ENCODE measurements at regions not wholly inside any gene's neighbourhood (a gene's known extent, or its start where the extent isn't known, plus 50 kb on each side); places are given as distances from the start of the nearest gene placed in this dataset.

DNA sequence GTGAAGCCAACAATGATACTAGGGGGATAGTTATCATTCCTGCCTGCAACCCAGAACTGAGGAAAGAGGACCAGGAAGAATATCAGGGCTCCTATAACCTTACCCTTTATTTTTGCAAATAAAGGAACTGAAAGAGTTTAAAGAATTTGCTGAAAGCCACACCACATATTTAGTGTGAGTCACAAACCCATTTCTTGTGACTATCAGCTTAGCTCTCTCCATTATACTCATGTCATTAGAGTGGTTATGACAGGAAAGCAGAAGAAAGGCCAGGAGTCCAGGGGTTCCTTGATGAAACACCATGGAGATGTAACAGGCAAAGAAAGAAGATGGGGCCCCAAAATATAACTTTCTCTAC is 141.1 kb upstream of the SAMSN1 start:
- Histone ChIP-seq H2AFZ (ENCODE audit: low read depth) (0 out of 2 replicates have a peak overlapping the region, but pooled peaks have one; percentile 4), H3F3A (replicated peaks; ENCODE audit: insufficient read depth) (no peaks in the 10 kb centered on the region), H3K9me3 (no peaks in the 10 kb centered on the region), H3K27ac (ENCODE audit: low read depth in 2 of 2, low read length in 1 of 2) (no peak overlapping the region), H3K4me3 (ENCODE audit: low read depth in 2 of 2, low read length in 1 of 2) (no peak overlapping the region), H3K79me2 (ENCODE audit: insufficient read depth) (no peaks in the 10 kb centered on the region), H3K4me1 (ENCODE audit: control insufficient read depth in 1 of 2, insufficient read depth in 2 of 2, low read depth in 1 of 2, low read length in 1 of 2) (no peaks in the 10 kb centered on the region), H3K9me2 (no peaks in the 10 kb centered on the region), H3K36me3 (replicated peaks in 1 of 2; ENCODE audit: control insufficient read depth in 1 of 2, insufficient read depth in 2 of 2, low read length in 1 of 2) (no peaks in the 10 kb centered on the region), H3K4me2 (no peak overlapping the region), H3K9ac (no peak overlapping the region), H4K20me1 (ENCODE audit: insufficient read depth) (no peaks in the 10 kb centered on the region), H3K27me3 (ENCODE audit: insufficient read depth) (no peaks in the 10 kb centered on the region)
- DNase-seq: no peak
- POLR2A ChIA-PET: no interaction called here
- CTCF ChIA-PET: interaction anchor here (1.0 kb wide), 1 partner anchor 21 kb away, joined by 3 read pairs; no protein-coding TSS in a partner anchor
- TF ChIP-seq USF1 (IDR thresholded peaks at IDR 0.05; ENCODE audit: borderline replicate concordance, low read depth) (no peak), GABPA (IDR thresholded peaks at IDR 0.05; ENCODE audit: low read depth) (no peak), RXRA (IDR thresholded peaks at IDR 0.05; ENCODE audit: borderline replicate concordance, low read depth) (no peak), MEF2A (IDR thresholded peaks at IDR 0.05; ENCODE audit: borderline replicate concordance, low read depth) (no peak), SIN3A (IDR thresholded peaks at IDR 0.05; ENCODE audit: borderline replicate concordance, low read depth, low read length) (no peak), FOSL2 (IDR thresholded peaks at IDR 0.05; ENCODE audit: borderline replicate concordance, low read depth) (no peak), FOXJ3 (CRISPR knock-in tag; IDR thresholded peaks at IDR 0.05) (no peak)

DNA sequence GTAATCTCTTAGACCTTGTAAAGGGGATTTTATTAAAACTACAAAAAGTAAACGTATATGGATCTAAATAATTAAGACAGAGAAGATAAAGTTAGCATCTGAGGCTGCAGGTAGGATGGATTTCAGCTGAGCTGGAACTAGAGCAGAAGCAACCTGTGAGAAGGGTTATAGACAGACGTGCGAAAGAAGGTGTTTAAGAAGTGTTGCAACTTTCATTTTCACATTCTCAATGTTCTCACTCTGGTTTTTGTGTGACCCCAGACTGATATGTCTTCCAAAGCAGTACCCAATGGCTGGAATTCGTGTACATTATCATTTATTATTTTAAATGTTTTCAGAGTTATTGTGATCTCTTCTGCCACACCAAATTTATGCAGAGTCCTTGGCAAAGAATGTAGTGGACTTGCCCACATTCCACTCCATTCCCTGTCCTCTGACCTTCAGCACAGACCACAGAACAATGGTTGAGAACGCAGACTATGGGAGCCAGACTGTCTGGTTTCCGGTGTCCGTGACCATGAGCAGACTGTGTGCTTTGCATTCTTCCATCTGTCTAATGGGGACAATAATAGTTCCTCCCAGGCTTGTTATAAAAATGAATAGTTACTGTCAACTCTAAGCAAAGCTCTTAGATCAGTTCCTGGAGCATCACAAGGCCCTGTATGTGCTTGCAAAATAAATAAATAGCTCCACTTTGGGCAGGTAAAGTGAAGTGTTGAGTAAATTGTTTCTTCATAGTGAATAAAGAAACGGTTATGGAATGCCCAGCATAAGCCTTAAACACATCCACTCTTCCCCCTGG is 140.6 kb upstream of the SAMSN1 start:
- no peaks in the 10 kb centered on the region for H3K79me2 ChIP-seq (ENCODE audit: insufficient read depth)
- POLR2A ChIA-PET: no interaction called here
- TF ChIP-seq NFIC (IDR thresholded peaks at IDR 0.05; ENCODE audit: borderline replicate concordance): no peak
- no peak for TF ChIP-seq IRF3 (IDR thresholded peaks at IDR 0.05; ENCODE audit: low read depth, low read length)
- TF ChIP-seq MEF2A (IDR thresholded peaks at IDR 0.05; ENCODE audit: borderline replicate concordance, low read depth): no peak
- no peak for TF ChIP-seq RAD21 (IDR thresholded peaks at IDR 0.05; ENCODE audit: low read length)
- no peak for TF ChIP-seq EZH2phosphoT487 (IDR thresholded peaks at IDR 0.05; ENCODE audit: borderline replicate concordance, low read depth)
- no peak for TF ChIP-seq USF1 (IDR thresholded peaks at IDR 0.05; ENCODE audit: borderline replicate concordance, low read depth)
- no peak for TF ChIP-seq RXRA (IDR thresholded peaks at IDR 0.05; ENCODE audit: borderline replicate concordance, low read depth)
- TF ChIP-seq RCOR1 (IDR thresholded peaks at IDR 0.05; ENCODE audit: low read length): no peak
- TF ChIP-seq GABPA (IDR thresholded peaks at IDR 0.05; ENCODE audit: low read depth): no peak
- TF ChIP-seq, protein P1, sequence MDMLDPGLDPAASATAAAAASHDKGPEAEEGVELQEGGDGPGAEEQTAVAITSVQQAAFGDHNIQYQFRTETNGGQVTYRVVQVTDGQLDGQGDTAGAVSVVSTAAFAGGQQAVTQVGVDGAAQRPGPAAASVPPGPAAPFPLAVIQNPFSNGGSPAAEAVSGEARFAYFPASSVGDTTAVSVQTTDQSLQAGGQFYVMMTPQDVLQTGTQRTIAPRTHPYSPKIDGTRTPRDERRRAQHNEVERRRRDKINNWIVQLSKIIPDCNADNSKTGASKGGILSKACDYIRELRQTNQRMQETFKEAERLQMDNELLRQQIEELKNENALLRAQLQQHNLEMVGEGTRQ (IDR thresholded peaks at IDR 0.05; ENCODE audit: borderline replicate concordance, low read depth, low read length): no peak
- TF ChIP-seq EP300 (IDR thresholded peaks at IDR 0.05; ENCODE audit: borderline replicate concordance in 1 of 2, low read depth in 1 of 2, low read length in 1 of 2): no peak
- TF ChIP-seq MAX (IDR thresholded peaks at IDR 0.05; ENCODE audit: low read depth): no peak
- no peak for TF ChIP-seq MXI1 (IDR thresholded peaks at IDR 0.05; ENCODE audit: low read depth, low read length)
- TF ChIP-seq RFX5 (IDR thresholded peaks at IDR 0.05; ENCODE audit: low read length): no peak
- TF ChIP-seq, protein P2, sequence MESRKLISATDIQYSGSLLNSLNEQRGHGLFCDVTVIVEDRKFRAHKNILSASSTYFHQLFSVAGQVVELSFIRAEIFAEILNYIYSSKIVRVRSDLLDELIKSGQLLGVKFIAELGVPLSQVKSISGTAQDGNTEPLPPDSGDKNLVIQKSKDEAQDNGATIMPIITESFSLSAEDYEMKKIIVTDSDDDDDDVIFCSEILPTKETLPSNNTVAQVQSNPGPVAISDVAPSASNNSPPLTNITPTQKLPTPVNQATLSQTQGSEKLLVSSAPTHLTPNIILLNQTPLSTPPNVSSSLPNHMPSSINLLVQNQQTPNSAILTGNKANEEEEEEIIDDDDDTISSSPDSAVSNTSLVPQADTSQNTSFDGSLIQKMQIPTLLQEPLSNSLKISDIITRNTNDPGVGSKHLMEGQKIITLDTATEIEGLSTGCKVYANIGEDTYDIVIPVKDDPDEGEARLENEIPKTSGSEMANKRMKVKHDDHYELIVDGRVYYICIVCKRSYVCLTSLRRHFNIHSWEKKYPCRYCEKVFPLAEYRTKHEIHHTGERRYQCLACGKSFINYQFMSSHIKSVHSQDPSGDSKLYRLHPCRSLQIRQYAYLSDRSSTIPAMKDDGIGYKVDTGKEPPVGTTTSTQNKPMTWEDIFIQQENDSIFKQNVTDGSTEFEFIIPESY (IDR thresholded peaks at IDR 0.05; ENCODE audit: borderline replicate concordance, low read depth): no peak
- no peak for TF ChIP-seq GATA2 (CRISPR knock-in tag; IDR thresholded peaks at IDR 0.05)
- TF ChIP-seq CHD2 (IDR thresholded peaks at IDR 0.05; ENCODE audit: low read length, partially characterized antibody): no peak

More for the DNA sequence above, 140.6 kb upstream of the SAMSN1 start:
- WGBS (ENCODE audit: low lambda C conversion rate): 9% methylated on average over 8 of the region's 8 CpGs
- no peak overlapping the region for H3K27ac ChIP-seq (ENCODE audit: low read depth in 2 of 2, low read length in 1 of 2)
- no peaks in the 10 kb centered on the region for H3K4me1 ChIP-seq (ENCODE audit: control insufficient read depth in 1 of 2, insufficient read depth in 2 of 2, low read depth in 1 of 2, low read length in 1 of 2)
- CTCF ChIA-PET: interaction anchor here (1.0 kb wide), 1 partner anchor 20 kb away, joined by 3 read pairs; no protein-coding TSS in a partner anchor
- 0 out of 2 replicates have a peak overlapping the region, but pooled peaks have one; percentile 4 for H2AFZ ChIP-seq (ENCODE audit: low read depth)
- H3K36me3 ChIP-seq (replicated peaks in 1 of 2; ENCODE audit: control insufficient read depth in 1 of 2, insufficient read depth in 2 of 2, low read length in 1 of 2): no peaks in the 10 kb centered on the region
- no peak overlapping the region for H3K9ac ChIP-seq
- no peaks in the 10 kb centered on the region for H3K9me2 ChIP-seq
- H3K27me3 ChIP-seq (ENCODE audit: insufficient read depth): no peaks in the 10 kb centered on the region
- no peak overlapping the region for H3K4me3 ChIP-seq (ENCODE audit: low read depth in 2 of 2, low read length in 1 of 2)
- H3K4me2 ChIP-seq: no peak overlapping the region; the same call in 1 of the 2 replicates
- no peaks in the 10 kb centered on the region for H3F3A ChIP-seq (replicated peaks; ENCODE audit: insufficient read depth)
- no peaks in the 10 kb centered on the region for H4K20me1 ChIP-seq (ENCODE audit: insufficient read depth)
- no peak for DNase-seq
- H3K9me3 ChIP-seq: no peaks in the 10 kb centered on the region

Data from SK-N-SH (cell line).